ENCODE measurements at regions not wholly inside any gene's neighbourhood (a gene's known extent, or its start where the extent isn't known, plus 50 kb on each side); places are given as distances from the start of the nearest gene placed in this dataset.

DNA sequence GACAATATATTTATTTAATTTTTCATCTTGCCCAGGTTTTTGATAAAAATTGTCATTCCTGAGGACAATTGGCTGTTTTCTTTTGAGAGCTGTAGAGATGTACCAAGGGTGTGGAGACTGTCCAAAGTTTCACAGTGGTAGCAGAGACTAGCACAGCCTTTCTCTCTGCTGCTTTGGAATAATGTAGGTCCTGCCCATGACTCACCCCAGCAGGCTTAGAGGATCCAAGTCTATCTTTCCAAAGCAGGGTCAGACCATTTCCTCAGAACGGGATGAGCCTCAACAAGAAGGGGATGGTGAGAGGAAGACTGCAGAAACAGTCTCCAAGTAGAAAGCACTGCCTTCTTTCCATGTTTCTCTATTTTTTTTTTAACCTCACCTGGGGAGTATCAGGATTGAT, 131.5 kb upstream of the RPL34 start:
- DNase-seq (ENCODE audit: low spot score) (no peak), ATAC-seq (ENCODE audit: low FRiP score) (no peak)
- TF ChIP-seq, protein P1, sequence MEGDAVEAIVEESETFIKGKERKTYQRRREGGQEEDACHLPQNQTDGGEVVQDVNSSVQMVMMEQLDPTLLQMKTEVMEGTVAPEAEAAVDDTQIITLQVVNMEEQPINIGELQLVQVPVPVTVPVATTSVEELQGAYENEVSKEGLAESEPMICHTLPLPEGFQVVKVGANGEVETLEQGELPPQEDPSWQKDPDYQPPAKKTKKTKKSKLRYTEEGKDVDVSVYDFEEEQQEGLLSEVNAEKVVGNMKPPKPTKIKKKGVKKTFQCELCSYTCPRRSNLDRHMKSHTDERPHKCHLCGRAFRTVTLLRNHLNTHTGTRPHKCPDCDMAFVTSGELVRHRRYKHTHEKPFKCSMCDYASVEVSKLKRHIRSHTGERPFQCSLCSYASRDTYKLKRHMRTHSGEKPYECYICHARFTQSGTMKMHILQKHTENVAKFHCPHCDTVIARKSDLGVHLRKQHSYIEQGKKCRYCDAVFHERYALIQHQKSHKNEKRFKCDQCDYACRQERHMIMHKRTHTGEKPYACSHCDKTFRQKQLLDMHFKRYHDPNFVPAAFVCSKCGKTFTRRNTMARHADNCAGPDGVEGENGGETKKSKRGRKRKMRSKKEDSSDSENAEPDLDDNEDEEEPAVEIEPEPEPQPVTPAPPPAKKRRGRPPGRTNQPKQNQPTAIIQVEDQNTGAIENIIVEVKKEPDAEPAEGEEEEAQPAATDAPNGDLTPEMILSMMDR (IDR thresholded peaks at IDR 0.05): no peak

DNA sequence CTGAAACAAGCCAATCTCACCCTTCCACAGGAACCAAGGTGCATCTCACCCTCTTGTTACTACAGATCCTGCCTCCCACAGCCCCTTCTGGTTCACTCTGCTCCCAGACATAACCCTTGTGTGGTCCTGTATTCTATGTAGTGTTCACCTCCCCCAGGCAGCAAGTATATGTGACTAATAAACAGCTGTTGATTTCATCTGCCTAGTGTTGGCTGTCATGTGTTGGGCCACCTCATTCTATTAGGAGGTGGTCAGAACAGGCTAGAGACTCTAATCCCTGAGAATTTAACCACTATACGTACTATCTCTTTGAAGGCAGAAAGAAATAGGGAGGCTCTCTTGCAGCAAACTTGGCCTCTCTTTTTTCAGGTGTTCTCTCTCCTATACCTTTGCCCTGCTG, 134.3 kb upstream of the RPL34 start:
- TF ChIP-seq, protein P1 (IDR thresholded peaks at IDR 0.05): no peak
- ATAC-seq (ENCODE audit: low FRiP score) (no peak), DNase-seq (ENCODE audit: low spot score) (no peak)

DNA sequence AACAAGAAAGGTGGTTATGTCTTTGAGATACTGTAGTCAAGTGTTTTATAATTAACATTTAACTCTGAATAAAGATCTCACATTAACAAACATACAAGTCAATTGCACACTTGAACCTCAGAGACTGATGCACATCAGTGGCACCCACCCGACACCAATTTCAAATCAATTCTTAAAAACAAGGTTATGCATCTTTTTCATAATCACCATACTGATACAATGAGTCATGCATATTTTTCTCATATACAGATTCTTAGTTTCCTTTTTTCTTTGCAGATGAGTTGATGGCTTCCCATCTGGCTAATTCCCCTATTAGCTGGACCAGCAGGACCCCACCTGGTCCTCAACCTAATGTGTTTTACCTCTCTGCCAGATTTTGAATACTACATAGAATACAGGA, 136.2 kb upstream of the RPL34 start:
- no peak for DNase-seq (ENCODE audit: low spot score)
- TF ChIP-seq, protein P1 (IDR thresholded peaks at IDR 0.05): no peak
- no peak for ATAC-seq (ENCODE audit: low FRiP score)

- TF ChIP-seq, protein P1 (IDR thresholded peaks at IDR 0.05): no peak
- DNase-seq (ENCODE audit: low spot score) (no peak), ATAC-seq (ENCODE audit: low FRiP score) (no peak)
Measured at GRCh38 chr4:108483650-108484049, 136.7 kb upstream of the RPL34 start.

DNA sequence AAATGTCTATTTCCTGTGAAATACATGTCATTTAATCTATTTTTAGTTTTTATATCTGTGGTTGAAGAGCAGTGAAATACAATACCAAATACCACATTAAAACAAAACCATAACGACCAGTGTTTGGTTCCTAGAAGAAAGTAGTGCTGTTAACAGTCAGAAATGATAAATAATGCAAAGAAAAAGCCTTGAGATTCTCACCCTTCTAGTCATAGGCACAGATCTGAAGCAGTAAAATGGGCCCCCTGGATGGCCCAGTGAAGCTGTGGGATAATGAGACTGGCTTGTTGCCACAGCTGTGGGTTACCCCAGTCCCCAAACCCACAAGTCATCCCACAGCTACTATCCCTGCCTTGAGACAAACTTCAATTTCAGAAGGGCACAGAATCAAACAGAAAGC, 137.3 kb upstream of the RPL34 start:
- TF ChIP-seq, protein P1 (IDR thresholded peaks at IDR 0.05): no peak

DNA sequence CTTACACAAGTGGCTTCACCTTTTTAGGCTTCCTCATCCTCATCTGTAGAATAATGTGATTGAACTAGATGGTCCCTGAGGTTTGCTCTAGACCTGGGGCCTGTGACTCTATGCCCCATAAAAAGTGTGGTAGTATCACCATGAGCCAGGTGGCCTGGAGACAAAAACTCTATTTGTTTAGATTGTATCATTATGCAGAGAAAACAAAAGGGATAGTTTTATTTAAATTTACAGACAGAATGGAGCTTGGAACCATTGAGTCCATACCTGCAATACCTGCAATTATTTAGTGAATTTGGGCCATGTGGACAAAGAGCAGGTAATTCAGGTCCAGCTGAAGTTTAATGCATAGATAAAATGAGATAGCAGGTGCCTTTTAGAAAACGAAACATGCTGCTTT, 139.5 kb upstream of the RPL34 start:
- no peak for ATAC-seq (ENCODE audit: low FRiP score)
- TF ChIP-seq, protein P1 (IDR thresholded peaks at IDR 0.05): no peak
- DNase-seq (ENCODE audit: low spot score): no peak

More for the DNA sequence above, 137.3 kb upstream of the RPL34 start:
- ATAC-seq (ENCODE audit: low FRiP score) (no peak), DNase-seq (ENCODE audit: low spot score) (no peak)

DNA sequence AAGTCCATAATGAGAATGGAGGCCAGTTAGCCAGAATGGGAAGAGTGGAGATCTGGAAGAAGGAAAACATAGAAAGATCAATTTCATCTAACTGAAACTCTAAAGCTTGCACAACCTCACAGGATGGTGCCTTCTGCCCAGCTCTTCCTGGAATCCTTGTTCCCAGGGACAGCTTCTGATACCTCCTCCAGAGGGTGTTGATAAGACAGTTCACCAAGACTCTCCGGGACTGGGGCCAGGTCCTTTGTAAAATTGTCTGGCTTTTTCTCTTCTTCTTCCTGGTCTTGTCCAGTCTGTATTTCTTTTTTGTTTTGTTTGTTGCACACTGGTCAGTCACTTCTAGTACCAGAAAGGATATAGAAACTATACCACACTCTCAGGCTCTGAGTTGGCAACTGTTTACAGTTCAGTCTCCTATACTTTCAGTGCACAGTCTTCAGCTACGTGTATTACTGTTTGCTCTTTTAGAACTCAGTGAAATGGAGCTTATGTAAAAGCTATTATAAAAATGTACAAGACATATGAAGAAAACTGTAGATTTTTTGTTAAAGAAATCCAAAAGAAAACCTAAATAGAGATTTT, 142.8 kb upstream of the RPL34 start:
- DNase-seq (ENCODE audit: low spot score) (no peak), ATAC-seq (ENCODE audit: low FRiP score) (no peak)
- TF ChIP-seq, protein P1 (IDR thresholded peaks at IDR 0.05): no peak

Measured in omental fat pad (tissue), 3 donors.